NCI-H2171 (cell line): ENCODE measurements at regions not wholly inside any gene's neighbourhood (a gene's known extent, or its start where the extent isn't known, plus 50 kb on each side); places are given as distances from the start of the nearest gene placed in this dataset.
"Not testable (repeated sequence)": the region's sequence is repeated elsewhere in the genome, so short reads cannot be mapped to it uniquely, and the experiment has no call there.

ENCODE experiments used
- DNase-seq: peaks from one replicate; lab custom pipeline; 2025; lab: John Stamatoyannopoulos, UW

- DNase-seq, result no peak
Observed at GRCh38 chr13:88717946-88718345, 1046.8 kb downstream of the SLITRK5 start.

- no peak for DNase-seq
Observed at GRCh38 chr13:88718781-88719180, 1047.6 kb downstream of the SLITRK5 start.

DNA sequence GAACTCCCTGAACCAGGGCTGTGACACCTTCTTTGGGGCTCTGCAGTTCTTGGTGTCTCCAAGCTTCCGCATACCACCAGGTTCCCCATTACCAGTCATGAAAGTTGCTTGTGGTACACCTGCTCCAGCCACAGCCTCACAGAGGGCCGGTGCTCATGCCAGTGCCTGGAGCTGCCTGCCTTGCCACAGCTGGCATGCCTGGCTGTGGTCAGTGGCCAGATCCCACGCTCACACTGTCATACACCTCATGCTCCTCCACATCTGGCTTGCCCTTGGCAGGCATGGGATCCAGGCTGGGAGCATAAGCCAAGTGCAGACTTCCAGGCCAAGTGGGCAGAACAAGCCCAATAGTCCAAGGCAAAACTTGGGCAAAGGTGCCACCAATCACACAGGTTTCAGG, 1054.9 kb downstream of the SLITRK5 start:
- DNase-seq, result no peak

GRCh38 chr13:88727236-88727635, 1056.1 kb downstream of the SLITRK5 start:
- DNase-seq, result not testable (repeated sequence)

- no peak for DNase-seq
Observed at GRCh38 chr13:88729605-88730004, 1058.4 kb downstream of the SLITRK5 start.

DNA sequence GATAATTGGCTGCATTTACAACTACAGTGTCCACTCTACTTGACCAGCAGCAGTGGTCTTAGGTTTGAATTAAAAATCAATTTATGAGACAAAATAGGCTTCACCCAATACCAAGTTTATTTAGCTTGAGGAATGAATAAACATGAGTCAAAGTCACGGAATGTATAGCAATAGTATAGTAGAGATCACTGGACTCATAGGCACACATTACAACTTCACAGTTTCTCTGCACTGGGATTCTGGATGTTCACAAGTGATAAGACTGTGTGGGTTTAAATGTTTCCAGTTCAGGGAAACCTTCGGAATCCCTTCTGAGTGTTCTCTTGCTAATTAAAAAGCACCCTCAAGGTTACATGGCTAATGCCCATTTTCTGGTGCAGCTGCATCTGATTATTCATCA, 1064.9 kb downstream of the SLITRK5 start:
- DNase-seq, result no peak

- no peak for DNase-seq
Observed at GRCh38 chr13:88739195-88739594, 1068.0 kb downstream of the SLITRK5 start.

DNA sequence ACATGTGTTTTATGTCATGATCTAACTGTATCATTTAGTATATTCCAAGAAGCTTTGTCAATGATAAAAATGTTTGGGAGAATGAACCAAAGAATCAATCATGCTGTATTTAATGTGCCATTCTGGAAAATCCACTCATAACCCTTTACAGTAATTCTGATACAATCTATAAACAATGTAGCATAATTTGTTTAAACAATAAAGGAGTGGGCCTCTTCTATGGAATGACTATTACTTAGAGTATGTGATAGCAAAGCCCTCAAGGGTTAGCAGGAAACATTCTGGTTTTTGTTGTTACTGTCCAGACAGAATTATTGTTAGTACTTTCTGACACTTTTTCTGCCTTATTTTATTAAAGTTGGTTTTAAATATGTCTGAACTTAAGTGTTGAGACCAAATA, 1073.1 kb downstream of the SLITRK5 start:
- no peak for DNase-seq

GRCh38 chr13:88745011-88745410, 1073.8 kb downstream of the SLITRK5 start:
- DNase-seq, result no peak

GRCh38 chr13:88752041-88752440, 1080.9 kb downstream of the SLITRK5 start:
- no peak for DNase-seq

- no peak for DNase-seq
Observed at GRCh38 chr13:88754141-88754540, 1083.0 kb downstream of the SLITRK5 start.

GRCh38 chr13:88761145-88761544, 1090.0 kb downstream of the SLITRK5 start:
- no peak for DNase-seq

GRCh38 chr13:88764103-88764502, 1092.9 kb downstream of the SLITRK5 start:
- DNase-seq, result no peak

GRCh38 chr13:88800505-88800904, 1129.3 kb downstream of the SLITRK5 start:
- no peak for DNase-seq

- DNase-seq, result no peak
Observed at GRCh38 chr13:88801361-88801760, 1130.2 kb downstream of the SLITRK5 start.

GRCh38 chr13:88802886-88803285, 1131.7 kb downstream of the SLITRK5 start:
- DNase-seq, result no peak

GRCh38 chr13:88806438-88806837, 1135.3 kb downstream of the SLITRK5 start:
- DNase-seq, result no peak

GRCh38 chr13:88817560-88817959, 1146.4 kb downstream of the SLITRK5 start:
- DNase-seq, result no peak

DNA sequence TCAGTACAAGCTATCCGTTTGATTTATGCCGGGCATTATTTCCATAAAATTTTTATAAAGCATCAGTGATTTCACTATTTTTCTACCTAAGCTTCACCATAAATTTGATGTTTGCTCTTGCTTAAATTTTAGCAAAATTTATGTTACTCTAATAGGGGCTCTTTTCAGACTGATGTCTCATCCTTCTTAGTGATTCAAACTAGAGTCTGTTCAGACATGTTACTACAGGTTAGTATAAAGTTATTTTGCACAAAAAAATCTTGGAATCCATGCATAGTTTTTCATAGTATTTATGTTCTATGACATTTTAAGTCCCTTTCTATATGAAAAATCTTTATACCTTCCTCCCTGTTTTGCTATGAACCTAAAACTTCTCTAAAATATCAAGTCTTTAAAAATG, 1151.9 kb downstream of the SLITRK5 start:
- DNase-seq, result no peak

DNA sequence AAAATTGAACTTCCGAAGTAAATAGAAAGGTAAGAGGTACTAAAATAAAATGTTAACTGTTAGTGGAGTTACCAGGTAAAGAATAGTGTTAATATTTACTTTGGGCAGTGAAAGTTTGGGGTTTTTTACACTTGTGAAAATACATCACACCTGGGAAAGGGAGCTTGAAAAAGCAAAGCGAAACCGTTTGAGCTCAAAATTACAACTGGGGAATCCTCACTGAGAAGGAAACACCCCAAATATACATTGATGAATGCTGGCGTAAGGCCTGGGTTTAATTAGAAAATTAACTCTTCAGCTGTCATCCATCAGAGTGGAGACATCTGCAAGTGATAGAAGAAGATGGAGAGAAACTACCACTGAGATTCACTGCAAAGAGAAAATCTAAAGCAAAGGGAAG, 1153.0 kb downstream of the SLITRK5 start:
- DNase-seq, result no peak

DNA sequence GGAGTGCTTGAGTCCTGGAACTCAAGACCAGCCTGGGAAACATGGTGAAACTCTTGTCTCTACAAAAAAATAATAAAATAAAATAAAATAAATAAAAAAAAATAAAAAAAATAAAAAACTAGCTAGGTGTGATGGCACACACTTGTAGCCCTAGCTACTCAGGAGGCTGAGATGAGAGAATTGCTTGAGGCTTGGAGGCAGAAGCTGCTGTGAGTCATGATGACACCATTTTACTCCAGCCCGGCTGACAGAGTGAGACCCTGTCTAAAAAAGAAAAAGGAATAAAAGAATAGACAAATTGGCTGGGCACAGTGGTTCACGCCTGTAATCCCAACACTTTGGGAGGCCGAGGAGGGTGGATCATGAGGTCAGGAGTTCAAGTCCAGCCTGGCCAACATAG, 1168.9 kb downstream of the SLITRK5 start:
- DNase-seq, result no peak

- not testable (repeated sequence) for DNase-seq
Observed at GRCh38 chr13:88852293-88852692, 1181.1 kb downstream of the SLITRK5 start.

DNA sequence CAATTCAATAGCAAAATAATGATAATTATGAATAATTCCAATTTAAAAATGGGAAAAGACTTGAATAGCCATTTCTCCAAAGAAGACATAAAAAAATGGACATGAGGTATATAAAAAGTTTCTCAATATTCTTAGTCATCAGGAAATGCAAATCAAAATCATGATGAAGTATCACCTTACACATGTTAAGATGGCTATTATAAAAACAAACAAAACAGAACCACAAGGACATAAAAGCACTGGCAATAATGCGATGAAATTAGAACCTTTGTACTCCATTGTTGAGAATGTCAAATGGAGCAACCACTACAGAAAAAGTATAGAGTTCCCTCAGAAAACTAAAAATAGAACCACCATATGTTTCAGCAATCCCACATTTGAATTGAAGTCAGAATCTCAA, 1186.1 kb downstream of the SLITRK5 start:
- no peak for DNase-seq

DNA sequence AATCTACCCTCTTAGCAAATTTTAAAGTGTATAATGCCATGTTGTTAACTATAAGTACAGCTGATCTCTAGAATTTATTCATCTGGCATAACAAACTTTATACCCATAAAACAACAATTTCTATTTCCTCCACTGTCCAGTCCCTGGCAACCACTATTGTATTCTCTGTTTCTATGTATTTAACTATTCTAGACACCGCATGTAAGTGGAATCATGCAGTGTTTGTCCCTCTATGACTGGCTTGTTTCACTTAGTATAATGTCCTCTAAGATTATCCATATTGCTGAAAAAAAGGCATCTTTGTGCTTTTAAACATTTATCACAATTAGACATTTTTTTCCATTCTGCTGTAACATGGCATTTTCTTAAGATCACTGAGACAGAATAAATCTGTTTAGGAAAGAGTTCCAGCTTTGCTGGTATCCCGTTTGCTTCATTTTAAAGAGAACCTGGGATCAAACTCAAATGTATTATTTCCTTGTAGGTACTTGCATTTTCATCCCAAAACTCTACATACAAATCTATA, 1191.0 kb downstream of the SLITRK5 start:
- no peak for DNase-seq

- no peak for DNase-seq
Observed at GRCh38 chr13:88863116-88863515, 1191.9 kb downstream of the SLITRK5 start.
